AG08395 (cell line): ENCODE measurements at regions not wholly inside any gene's neighbourhood (a gene's known extent, or its start where the extent isn't known, plus 50 kb on each side); places are given as distances from the start of the nearest gene placed in this dataset.

Source experiments
- DNase-seq: peaks from one replicate; pipeline ENCODE4 v3.0.0; 2012; ENCODE audit warnings: mixed read lengths, low spot score

DNA sequence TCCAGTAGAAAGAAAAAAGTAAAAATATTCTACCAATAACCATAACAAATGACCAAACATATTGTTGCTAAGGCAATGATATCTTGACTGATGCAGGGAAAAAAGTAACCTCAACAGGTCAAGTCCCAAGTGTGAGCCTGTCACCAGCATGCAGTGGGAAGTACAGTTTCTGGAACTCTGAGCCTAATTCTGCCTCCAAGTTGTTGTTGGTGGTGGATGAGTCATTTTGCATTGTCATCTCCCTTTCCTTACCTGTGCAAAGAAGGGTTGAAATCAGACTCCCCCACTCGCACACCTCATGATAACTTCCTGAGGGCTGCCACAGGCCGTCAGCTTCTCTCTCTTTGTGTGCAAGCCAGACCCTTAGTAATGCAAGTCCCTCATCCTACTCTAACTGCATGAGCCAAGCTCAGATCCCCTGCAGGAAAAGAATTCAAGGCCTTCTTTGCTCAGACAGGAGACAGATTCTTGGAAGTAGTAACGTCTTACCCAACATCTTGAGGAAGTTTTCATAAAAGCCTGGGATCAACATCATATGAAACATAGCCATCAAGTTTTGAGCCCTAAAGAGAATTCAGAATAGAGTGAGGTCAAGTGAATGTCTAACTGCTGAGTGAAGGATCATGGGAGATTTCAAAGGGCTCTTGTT lies 207.6 kb upstream of the FOXA2 start:
- DNase-seq, result no peak

DNA sequence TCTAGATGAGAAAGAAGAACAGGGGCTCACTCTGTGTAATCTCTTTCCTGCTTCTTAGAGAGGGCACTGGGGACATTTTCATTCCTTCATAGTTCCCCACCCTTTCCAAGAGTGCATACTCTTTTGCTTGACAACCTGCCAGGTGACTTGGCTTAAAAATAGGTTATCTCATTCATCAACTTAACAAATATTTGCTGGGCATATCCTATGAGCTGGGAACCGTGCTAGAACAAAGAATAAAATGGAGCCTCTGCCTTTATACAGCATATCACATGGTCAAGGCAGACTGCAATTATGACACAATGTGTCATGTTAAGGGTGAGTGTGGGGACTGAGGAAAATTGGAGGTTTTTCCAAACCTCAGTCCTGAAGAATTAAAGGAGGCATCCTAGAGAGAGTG lies 209.8 kb upstream of the FOXA2 start:
- DNase-seq, result no peak

DNA sequence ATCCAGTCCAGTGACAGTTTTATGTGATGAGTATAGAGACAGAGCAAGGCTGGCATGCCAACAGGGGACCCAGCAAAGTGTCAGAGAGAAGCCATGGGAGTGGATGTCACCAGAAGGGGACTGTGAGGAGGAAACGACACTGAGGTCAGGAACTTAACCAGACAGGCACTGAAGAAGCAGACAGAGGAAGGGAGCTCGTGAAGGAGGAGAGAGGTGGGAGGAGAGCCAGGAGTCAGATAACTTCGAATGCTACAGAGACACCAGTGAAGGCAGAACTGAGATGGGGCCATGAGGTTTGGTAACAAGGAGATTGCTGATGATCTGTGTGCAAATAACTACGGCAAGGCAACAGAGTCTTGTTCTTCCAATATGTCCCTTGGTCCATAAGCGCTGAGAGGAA lies 211.1 kb upstream of the FOXA2 start:
- DNase-seq, result no peak

DNA sequence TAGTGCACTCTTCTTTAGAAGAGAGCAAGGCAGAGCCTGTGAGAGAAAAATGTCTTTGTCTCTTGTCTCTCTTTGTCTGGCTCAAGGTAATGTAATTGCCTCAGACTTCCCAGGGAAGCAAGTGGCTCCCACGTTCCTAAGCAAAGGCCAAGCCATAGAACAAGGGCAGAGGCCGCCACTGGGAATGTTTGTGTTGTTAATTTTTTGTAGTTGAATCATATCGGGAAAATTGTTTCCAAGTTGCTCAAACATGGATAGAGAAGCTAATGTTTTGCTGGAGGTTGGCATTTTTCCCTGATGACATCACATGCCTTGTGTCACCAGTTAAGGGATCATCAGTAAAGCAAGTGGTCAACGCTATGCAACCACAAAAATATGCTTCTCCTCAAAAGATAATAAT lies 211.5 kb upstream of the FOXA2 start:
- peak; percentile 90 for DNase-seq

DNA sequence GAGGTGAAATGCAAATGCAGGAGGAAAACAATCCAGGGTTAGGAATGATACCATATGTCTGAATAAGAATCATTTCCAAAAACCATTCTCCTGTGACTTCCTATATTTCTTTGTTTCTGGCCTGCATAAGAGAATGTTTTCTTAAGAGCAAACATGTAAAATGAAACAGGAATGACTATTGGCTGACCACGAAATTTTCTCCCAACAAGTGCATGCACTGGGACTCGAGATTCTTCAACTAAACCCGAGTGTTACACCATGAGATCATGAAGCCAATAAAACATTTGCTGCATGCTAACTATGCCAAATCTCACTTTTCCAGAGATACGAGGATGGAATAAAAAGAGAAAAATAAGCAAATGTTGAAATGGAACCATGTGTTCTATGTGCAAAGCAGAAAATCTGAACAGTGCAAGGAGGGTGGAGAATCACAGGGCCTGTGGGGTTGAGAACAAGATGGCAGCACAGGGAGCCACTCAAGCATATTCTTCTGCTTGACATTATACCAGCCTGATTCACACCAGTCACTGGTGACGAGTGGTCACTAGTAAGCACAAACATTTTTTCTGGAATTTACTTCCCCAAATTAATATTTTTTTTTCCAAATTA lies 212.2 kb upstream of the FOXA2 start:
- peak; percentile 25 for DNase-seq

DNA sequence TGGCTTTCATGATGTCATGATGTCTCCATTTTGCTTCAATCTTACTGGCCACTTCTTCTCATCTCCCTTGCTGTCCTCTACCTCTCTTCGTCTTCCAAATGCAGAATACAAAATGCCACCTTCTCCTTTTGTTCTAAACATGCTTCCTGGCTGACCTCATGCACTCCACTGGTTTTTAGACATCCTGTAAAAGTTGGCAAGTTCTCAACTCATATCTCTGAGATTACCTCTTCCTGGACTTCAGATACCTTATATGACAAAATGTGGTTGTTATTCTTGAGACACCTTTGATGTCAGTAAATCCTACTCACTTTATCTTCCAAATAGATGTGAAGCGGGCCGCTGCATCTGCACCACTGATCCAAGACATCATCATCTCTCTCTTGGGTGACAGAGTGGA lies 212.7 kb upstream of the FOXA2 start:
- no peak for DNase-seq

DNA sequence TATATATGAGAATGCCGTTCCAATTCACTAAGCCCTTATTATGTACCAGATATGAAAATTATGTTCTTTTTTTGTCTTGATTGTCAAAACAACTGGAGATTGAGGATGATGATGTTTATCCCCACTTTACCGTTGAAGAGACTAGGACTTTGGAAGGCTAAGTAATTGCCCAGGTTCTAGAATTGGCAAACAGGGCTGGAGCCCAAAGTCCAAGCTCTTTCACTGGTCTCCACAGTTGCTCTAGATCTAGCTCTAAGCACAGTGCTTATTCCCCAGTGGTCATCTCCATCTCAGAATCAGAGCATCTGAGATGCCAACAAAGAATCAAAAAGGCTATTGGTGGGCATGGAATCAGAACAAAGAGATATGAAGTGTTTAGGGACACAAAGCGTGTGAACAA lies 215.3 kb upstream of the FOXA2 start:
- DNase-seq, result no peak

DNA sequence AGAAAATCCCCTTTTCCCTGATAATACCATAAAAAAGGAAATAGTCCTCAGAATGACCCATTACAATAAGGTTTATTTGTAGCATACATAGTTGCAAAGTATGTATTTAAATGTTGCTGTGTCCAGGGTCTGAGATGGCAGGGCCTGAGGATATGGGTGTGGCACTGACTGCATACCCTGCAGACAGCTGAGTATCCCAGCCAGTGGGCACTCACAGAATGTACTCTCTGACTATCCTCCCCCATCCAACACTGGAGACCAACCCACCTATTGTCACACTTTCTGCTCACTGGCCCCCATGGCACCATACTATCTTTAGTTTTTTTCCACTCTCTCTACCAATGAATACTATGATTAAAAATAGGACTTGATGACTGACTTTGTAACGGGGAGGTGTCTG lies 215.8 kb upstream of the FOXA2 start:
- no peak for DNase-seq

DNA sequence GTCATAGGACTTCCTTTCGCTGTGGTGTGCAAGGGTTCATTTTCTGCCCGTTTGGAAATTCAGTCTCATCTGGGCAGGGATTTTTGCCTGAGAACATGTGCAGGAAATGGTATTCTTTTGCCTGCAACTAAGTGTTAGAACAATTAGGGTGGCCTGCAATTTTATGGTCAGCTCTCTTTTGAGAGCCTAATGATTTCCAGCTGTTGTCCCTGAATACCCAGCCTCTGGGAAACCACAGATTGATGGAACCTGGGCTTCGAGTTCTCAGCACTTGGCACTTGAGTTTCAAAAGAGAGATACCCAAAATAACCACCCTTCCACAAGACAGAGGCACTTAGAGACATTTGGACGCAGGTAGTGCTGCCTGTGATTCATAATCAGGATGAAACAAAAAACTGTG lies 217.2 kb upstream of the FOXA2 start:
- peak; percentile 23 for DNase-seq

DNA sequence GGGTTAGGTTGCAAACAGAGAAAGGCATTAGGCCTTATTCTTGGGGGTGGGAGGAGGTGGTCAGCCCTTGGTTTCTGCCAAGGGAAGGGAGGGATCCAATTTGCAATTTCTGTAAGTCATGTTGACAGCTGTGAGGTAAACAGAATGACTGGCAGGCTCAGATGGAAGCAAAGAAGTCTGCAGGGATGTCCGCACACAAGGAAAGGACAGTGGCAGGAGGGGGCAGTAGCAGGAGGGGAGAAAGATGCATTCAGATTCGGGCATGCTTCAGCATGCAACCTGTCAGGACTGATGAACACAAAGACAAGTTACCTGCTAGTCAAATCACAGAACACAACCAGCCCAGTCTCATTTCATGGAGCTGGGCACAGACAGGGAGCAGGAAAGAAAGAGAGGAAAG lies 217.9 kb upstream of the FOXA2 start:
- DNase-seq, result no peak

DNA sequence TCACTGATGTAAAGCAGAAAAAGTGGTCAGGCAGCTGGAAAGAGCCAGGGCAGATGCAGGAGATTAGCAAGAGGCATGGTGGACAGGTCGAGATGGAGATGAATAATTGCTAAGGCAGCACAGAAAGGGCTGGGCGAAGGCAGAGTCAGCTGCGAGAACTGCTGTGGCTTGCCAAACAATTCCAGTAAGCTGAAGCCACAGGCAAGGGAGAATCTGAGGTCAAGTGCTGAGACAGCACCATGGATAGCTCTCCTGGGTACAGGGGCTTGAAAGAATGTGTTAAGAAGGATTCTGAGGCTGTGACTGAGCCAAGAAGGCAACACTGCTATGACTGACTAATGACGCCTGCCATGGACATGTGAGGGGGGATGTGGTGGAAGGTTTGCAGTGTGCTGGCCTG lies 220.8 kb upstream of the FOXA2 start:
- DNase-seq, result peak; percentile 69

DNA sequence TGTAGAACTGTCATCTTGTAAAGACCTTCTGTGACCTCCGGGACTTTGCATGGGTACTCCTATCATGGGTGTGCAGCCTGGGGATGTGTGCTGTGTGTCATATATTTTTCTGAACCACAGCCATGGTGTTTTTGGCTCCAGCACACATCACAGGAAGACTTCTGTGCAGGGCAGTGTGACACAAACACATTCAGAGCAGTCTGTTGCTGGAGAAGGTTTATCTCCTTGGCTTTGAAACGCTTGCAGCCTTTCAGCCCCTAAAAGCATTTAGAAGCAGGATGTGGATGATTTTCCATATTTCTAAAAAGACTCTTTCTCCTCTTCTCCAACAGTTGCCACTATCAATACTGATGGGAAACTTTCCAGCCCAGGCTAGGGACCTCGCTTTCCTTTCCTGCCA lies 221.6 kb upstream of the FOXA2 start:
- DNase-seq, result no peak

DNA sequence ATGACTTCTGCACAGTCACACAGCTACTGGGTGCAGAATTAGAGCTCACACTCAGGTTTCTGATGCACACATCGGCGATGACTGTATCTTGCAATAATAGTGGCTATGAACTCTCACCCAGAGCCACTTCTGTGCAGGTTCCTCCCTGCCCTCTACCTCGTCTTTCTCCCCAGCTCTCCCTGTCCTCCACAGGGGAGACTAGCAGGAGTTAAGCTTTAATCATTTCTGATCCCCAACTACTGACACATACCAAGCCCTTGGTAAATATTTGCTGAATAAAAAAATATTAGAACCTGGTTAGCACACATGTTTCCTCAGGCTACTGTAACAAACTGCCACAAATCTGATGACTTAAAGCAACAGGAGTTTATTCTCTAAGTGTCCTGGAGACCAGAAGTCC lies 222.7 kb upstream of the FOXA2 start:
- no peak for DNase-seq

DNA sequence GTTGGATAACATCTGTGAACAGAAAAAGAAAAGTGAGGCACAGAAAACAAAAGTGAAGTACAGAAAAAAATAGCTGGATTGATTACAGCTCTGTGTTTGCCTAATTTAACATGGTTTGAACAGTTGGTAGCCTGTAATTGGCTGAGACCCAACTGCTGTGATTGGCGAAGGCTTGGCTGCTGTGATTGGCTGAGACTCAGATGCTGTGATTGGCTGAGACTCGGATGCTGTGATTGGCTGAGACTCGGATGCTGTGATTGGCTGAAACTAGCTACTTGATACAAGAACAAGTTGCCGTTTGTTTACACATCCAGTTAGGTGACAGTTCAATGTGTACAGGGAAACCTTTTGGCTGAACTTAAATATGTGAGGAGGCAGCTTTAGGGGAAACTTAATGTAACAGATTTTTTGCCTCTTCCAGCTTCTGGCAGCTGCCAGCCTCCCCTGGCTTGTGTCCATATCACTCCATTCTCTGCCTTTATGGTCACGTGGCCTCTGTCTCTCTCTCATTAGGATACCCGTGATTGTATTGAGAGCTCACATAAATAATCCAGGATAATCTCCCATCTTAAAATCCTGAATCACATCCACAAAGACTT lies 223.4 kb upstream of the FOXA2 start:
- no peak for DNase-seq

DNA sequence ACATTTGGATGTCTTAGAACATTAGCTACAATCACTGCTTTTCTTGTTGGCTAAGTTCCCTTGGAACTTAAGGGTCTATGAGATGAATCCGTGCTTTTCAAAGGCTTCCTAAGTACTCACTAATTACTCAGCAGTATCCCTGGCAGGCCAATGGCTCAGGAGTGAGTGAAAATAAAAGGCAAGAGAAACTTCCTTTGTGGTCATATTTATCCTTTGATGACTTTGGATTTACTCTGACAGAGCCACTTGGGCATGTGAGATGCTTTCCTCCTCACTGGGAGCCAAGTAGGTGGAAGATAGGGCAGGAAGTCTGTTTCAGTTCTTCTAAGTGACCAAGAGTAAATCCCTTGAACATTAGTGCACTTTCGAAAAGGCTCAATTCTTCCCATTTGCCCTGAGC lies 224.3 kb upstream of the FOXA2 start:
- DNase-seq, result no peak

DNA sequence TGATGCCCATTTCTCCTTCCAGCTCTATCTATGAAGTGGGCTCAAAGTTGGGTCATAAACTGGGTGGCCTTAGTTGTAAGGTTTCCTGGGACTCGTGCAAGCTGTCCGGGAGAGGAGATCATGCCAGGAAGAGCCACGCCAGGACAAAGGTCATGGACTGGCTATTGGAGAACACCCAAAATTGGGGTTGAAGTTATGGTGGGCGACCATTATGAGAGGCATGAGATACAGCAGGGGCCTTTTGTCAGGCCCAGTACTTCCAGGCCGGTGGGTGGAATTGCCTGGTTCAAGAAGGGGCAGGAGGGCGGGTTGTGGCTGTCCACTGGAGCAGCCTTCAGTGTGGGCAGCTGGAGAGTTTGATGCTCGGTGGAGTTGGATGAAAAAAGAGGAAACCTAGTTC lies 225.1 kb upstream of the SSTR4 start:
- DNase-seq, result no peak

DNA sequence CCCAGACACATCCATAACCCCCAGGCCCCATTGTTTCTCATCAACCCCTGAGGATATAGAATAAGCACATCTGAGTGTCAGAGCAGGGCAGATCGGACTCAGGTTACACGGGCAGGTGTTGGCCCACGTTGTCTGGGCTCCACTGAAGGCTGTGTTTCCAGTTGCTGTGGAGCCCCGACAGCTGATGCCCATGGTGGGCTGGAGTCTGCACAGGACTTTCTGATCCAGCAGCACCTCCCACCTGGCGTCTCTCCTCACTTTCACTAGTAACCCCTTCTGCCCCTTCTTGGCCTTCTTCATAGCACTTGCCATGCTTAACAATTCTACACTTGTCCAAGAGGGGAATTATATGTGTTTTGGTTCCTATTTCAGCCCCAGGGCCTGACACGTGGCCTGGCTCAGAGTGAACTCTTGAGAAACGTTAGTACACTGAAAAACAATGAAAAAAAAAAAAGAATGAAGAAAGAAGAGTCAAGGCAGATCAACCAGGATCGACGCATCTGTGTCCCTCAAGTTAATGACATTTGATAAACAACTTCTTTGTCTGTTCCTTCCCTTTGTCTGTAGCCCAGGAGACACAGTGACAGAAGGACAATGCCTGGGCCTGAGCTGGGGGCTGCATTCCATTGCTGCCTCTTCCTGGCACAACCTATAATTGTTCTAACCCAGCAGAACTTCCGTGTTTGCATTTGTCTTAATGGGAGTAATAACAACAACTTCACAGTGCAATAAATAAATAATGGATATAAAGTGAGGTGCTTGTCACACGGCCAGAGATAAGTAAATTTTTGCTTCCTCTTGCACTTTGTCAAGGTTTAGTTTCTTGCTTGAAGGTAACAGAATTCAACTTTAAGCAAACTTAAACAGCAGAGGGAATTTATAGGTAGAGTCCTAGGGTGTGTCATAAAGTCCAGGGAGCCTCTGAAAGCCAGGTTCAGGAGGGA lies 224.2 kb upstream of the SSTR4 start:
- no peak for DNase-seq

DNA sequence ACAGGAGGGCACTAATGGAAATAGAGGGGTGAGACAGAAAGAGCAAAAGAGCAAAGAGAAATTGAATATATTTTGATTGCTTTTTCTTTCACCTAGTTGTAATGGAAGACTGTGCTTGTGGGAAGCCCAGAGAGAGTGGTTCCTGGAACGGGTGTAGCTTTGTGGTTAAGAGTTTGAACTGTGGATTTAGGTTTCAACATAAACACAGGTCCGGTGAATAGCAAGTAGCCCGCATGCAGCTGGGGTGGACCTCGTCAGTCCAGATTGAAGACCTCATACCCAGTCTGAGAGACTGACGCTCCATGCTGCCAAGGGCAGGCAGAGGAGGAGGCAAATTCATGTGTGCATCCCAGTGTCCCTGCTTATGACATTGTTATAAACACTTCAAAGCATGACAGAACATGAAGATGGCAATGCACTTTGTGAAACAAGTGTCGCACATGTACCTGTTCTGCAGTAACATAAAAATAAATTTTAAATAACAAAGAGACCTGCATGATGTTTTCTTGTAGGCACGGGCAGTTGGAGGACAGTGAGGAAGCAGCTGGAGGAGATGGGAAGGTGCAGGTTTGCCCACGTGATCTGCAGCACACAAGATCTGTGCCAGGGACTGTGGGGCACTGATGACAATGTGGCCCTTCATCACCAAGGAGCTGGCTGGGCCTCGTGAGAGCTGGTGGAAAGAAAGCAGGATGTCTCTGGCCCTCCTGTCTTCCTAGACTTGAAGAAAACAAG lies 220.5 kb upstream of the SSTR4 start:
- DNase-seq, result no peak

DNA sequence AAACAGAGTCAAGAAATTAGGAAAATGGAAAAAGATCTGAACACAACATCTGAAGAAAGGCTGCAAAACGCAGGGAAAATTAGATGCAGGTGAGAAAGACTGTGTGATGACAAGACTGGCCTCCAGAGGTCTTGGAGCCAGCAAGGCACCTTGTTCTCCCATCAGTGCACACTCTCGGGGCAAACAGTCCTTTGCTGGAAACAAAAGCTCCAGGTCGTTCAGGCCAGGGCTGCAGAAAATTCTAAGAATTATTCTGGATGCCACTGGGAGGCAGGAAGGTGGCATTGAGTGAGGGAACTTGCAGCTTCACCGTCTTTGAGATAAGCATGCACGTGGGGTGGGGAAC lies 219.9 kb upstream of the SSTR4 start:
- DNase-seq, result no peak

DNA sequence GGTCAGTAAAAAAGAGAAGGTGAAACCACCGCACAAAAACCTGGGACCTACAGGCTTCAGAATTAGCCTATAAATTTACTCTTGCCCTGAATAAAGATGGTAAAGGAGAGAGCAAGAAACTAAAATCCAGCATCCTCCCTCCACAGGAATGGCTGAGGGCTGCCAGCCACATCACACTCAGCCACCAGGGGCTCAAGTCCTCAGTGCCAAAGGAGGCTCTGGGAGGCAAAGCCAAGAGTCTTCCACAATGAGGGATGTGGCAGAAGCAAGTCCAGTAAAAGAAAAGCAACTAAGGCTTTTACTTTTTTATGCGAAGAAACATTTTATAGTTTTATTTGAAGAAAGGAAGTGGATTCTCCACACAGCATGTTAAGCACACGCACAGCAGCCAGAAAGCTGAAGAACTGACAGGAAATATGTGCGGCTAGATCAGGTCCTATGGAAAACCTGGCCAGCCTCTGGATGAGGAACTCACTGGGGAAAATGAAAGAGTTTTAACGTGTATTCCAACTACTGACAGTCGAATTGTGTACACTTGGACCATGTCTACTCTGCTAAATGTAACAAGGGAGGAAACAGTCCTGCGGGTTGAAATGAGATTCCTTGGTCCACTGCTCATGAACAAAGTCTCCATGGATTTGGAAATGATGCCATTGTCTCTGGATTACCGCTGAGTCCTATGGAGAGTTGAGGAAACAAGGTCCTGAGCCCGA lies 219.4 kb upstream of the SSTR4 start:
- DNase-seq, result no peak

DNA sequence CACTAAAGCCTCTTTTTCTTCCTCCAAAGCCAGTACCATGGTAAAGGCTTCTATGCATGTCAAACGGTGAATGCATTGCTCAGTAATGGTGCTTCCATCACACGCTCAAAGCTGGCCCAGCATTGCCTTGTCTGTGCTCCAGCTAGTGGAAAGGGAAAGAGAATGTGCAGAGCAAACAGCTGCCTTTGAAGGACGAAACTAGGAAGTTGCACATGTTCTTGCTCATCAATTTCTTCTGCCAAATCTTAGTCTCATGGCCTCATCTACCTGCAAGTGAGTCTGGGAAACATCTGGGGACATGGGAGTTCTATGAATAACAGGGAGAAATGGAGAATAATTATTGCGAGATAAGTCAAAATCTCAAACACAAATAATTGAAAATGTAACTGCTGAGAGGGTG lies 216.5 kb upstream of the SSTR4 start:
- DNase-seq, result no peak

DNA sequence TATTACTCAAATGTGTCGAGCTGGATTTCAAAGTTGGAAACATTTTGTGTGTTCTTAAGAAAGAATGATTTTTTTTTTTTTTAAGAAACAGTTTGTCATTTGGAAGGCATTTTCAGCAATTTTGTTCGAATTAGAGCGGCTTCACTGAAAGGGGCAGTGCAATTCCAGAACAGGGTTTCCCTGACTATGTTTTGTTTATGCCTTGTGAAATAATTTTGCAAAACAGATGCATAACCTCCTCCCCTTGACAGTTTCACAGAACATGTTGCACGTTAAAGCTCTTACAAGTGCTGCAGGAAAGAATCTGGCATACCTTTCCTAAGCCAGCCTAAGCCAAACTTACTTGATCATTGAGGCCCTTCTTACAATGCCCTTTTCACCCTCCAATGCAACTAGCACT lies 216.0 kb upstream of the SSTR4 start:
- no peak for DNase-seq
